ENCODE measurements at regions not wholly inside any gene's neighbourhood (a gene's known extent, or its start where the extent isn't known, plus 50 kb on each side); places are given as distances from the start of the nearest gene placed in this dataset.

- intact Hi-C loops (cut with micrococcal nuclease; ENCODE audit: unreplicated experiment): no loop called here
- ChIA-PET POLR2A (no interaction called here), CTCF (no interaction called here)
Measured at GRCh38 chr14:86237733-86238132, 707.8 kb downstream of the FLRT2 start.

DNA sequence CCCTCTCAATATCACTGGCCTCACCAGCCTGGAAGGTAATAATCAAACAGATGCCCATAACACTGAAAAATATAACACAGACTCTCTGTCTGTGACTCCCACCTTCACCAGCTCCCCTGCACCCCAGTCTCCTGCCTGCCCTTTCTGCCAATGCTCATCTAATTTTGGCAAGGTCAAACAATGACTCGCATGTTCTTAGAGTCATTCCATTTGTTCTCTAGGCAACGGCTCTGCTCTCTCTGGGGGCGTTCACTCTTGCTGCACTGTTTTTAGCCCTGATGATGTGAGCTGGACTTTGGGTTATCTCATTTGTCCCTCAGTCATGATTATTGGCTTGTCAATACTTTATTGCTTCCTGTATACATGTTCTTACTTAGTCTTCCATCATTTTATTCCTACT is 691.8 kb downstream of the FLRT2 start:
- Histone ChIP-seq H3K9me3 (ENCODE audit: control insufficient read depth, insufficient read depth, low read depth, low read length) (no peaks in the 10 kb centered on the region), H3K27ac (ENCODE audit: low read length) (no peak overlapping the region), H3K4me1 (ENCODE audit: control insufficient read depth, insufficient read depth, low read length) (no peaks in the 10 kb centered on the region), H3K36me3 (ENCODE audit: control insufficient read depth, insufficient read depth, low read length) (no peaks in the 10 kb centered on the region), H3K27me3 (ENCODE audit: control insufficient read depth, insufficient read depth, low read length) (no peaks in the 10 kb centered on the region), H3K4me3 (ENCODE audit: low read depth in 2 of 2, low read length in 2 of 2) (no peak overlapping the region)
- in situ Hi-C loops (cut with HindIII; ENCODE audit: low pct_unique_long_range_greater_than_20kb, low sequenced_read_pairs) (no loop called here), intact Hi-C loops (cut with micrococcal nuclease; ENCODE audit: unreplicated experiment) (no loop called here)
- POLR2A ChIA-PET: no interaction called here
- TF ChIP-seq SIN3A (IDR thresholded peaks at IDR 0.05; ENCODE audit: borderline replicate concordance, insufficient read depth, low read depth, low read length): no peak
- TF ChIP-seq, protein P1, sequence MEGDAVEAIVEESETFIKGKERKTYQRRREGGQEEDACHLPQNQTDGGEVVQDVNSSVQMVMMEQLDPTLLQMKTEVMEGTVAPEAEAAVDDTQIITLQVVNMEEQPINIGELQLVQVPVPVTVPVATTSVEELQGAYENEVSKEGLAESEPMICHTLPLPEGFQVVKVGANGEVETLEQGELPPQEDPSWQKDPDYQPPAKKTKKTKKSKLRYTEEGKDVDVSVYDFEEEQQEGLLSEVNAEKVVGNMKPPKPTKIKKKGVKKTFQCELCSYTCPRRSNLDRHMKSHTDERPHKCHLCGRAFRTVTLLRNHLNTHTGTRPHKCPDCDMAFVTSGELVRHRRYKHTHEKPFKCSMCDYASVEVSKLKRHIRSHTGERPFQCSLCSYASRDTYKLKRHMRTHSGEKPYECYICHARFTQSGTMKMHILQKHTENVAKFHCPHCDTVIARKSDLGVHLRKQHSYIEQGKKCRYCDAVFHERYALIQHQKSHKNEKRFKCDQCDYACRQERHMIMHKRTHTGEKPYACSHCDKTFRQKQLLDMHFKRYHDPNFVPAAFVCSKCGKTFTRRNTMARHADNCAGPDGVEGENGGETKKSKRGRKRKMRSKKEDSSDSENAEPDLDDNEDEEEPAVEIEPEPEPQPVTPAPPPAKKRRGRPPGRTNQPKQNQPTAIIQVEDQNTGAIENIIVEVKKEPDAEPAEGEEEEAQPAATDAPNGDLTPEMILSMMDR (IDR thresholded peaks at IDR 0.05): no peak
- no peak for TF ChIP-seq POLR2AphosphoS5 (IDR thresholded peaks at IDR 0.05; ENCODE audit: low read depth, low read length)
- TF ChIP-seq TCF7L2 (IDR thresholded peaks at IDR 0.05; ENCODE audit: low read depth, low read length): no peak
- TF ChIP-seq, protein P2, sequence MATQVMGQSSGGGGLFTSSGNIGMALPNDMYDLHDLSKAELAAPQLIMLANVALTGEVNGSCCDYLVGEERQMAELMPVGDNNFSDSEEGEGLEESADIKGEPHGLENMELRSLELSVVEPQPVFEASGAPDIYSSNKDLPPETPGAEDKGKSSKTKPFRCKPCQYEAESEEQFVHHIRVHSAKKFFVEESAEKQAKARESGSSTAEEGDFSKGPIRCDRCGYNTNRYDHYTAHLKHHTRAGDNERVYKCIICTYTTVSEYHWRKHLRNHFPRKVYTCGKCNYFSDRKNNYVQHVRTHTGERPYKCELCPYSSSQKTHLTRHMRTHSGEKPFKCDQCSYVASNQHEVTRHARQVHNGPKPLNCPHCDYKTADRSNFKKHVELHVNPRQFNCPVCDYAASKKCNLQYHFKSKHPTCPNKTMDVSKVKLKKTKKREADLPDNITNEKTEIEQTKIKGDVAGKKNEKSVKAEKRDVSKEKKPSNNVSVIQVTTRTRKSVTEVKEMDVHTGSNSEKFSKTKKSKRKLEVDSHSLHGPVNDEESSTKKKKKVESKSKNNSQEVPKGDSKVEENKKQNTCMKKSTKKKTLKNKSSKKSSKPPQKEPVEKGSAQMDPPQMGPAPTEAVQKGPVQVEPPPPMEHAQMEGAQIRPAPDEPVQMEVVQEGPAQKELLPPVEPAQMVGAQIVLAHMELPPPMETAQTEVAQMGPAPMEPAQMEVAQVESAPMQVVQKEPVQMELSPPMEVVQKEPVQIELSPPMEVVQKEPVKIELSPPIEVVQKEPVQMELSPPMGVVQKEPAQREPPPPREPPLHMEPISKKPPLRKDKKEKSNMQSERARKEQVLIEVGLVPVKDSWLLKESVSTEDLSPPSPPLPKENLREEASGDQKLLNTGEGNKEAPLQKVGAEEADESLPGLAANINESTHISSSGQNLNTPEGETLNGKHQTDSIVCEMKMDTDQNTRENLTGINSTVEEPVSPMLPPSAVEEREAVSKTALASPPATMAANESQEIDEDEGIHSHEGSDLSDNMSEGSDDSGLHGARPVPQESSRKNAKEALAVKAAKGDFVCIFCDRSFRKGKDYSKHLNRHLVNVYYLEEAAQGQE (IDR thresholded peaks at IDR 0.05; ENCODE audit: insufficient read depth in 1 of 2, low read depth in 2 of 2, low read length in 1 of 2): no peak
- ATAC-seq (no peak), DNase-seq (ENCODE audit: low read depth, low spot score) (no peak)
- CTCF ChIA-PET: no interaction called here
- no TSS peak for BruUV-seq (replicated peaks)

More at GRCh38 chr14:86237733-86238132, 707.8 kb downstream of the FLRT2 start:
- no peak for ATAC-seq
- H3K9me3 ChIP-seq (ENCODE audit: control insufficient read depth, insufficient read depth, low read depth, low read length): no peaks in the 10 kb centered on the region
- H3K36me3 ChIP-seq (ENCODE audit: control insufficient read depth, insufficient read depth, low read length): no peaks in the 10 kb centered on the region
- no peak for DNase-seq (ENCODE audit: low read depth, low spot score)
- no peak overlapping the region for H3K27ac ChIP-seq (ENCODE audit: low read length)
- no peaks in the 10 kb centered on the region for H3K4me1 ChIP-seq (ENCODE audit: control insufficient read depth, insufficient read depth, low read length)
- BruUV-seq (replicated peaks): no TSS peak
- no peaks in the 10 kb centered on the region for H3K27me3 ChIP-seq (ENCODE audit: control insufficient read depth, insufficient read depth, low read length)
- H3K4me3 ChIP-seq (ENCODE audit: low read depth in 2 of 2, low read length in 2 of 2): no peak overlapping the region
- in situ Hi-C loops (cut with HindIII; ENCODE audit: low pct_unique_long_range_greater_than_20kb, low sequenced_read_pairs): no loop called here
- TF ChIP-seq POLR2AphosphoS5 (IDR thresholded peaks at IDR 0.05; ENCODE audit: low read depth, low read length) (no peak), SIN3A (IDR thresholded peaks at IDR 0.05; ENCODE audit: borderline replicate concordance, insufficient read depth, low read depth, low read length) (no peak), TCF7L2 (IDR thresholded peaks at IDR 0.05; ENCODE audit: low read depth, low read length) (no peak)
- TF ChIP-seq, protein P1 (IDR thresholded peaks at IDR 0.05): no peak
- TF ChIP-seq, protein P2 (IDR thresholded peaks at IDR 0.05; ENCODE audit: insufficient read depth in 1 of 2, low read depth in 2 of 2, low read length in 1 of 2): no peak

All from Panc1 (cell line).